ENCODE measurements at regions not wholly inside any gene's neighbourhood (a gene's known extent, or its start where the extent isn't known, plus 50 kb on each side); places are given as distances from the start of the nearest gene placed in this dataset.

- TF ChIP-seq OSR1 (CRISPR knock-in tag; IDR thresholded peaks at IDR 0.05) (no peak), CSDC2 (CRISPR knock-in tag; IDR thresholded peaks at IDR 0.05) (no peak), ARNTL (CRISPR knock-in tag; IDR thresholded peaks at IDR 0.05; ENCODE audit: borderline replicate concordance, low read depth) (no peak), GLIS3 (CRISPR knock-in tag; IDR thresholded peaks at IDR 0.05) (no peak), RARB (CRISPR knock-in tag; IDR thresholded peaks at IDR 0.05) (no peak), SNAI2 (CRISPR knock-in tag; IDR thresholded peaks at IDR 0.05) (no peak), ISL1 (CRISPR knock-in tag; IDR thresholded peaks at IDR 0.05) (no peak), CSRNP3 (CRISPR knock-in tag; IDR thresholded peaks at IDR 0.05) (no peak)
Observed at GRCh38 chr12:75805320-75805719, 226.3 kb downstream of the PHLDA1 start.

Measured in SK-N-SH treated with all-trans-retinoic acid at 6 μM for 48 hours (cell line).